ENCODE measurements at regions not wholly inside any gene's neighbourhood (a gene's known extent, or its start where the extent isn't known, plus 50 kb on each side); places are given as distances from the start of the nearest gene placed in this dataset.

- H3K9me3 Mint-ChIP-seq = peaks cover 20% of the 10 kb centered on the region
- no peaks in the 10 kb centered on the region for H3K27me3 Mint-ChIP-seq (ENCODE audit: low read depth)
- H3K4me3 Mint-ChIP-seq = no peak overlapping the region
- no peaks in the 10 kb centered on the region for H3K4me1 Mint-ChIP-seq
- DNase-seq (ENCODE audit: low read depth, low spot score) = no peak
- no peak for TF ChIP-seq CTCF (conservative IDR thresholded peaks at IDR 0.05)
- H3K27ac Mint-ChIP-seq (ENCODE audit: unreplicated experiment) = no peak overlapping the region
- H3K36me3 Mint-ChIP-seq (ENCODE audit: low read depth) = no peaks in the 10 kb centered on the region
These were observed 303.6 kb downstream of the FAM133A start for GRCh38 chrX:93977641-93978040.

GRCh38 chrX:93985344-93986307 is 311.6 kb downstream of the FAM133A start:
- DNase-seq (ENCODE audit: low read depth, low spot score) = no peak
- no peak overlapping the region for H3K4me3 Mint-ChIP-seq
- H3K4me1 Mint-ChIP-seq = no peaks in the 10 kb centered on the region
- no peaks in the 10 kb centered on the region for H3K27me3 Mint-ChIP-seq (ENCODE audit: low read depth)
- H3K36me3 Mint-ChIP-seq (ENCODE audit: low read depth) = no peaks in the 10 kb centered on the region
- no peak for TF ChIP-seq CTCF (conservative IDR thresholded peaks at IDR 0.05)
- peaks cover 9% of the 10 kb centered on the region for H3K9me3 Mint-ChIP-seq
- no peak overlapping the region for H3K27ac Mint-ChIP-seq (ENCODE audit: unreplicated experiment)
